HEK293 (cell line): ENCODE measurements at regions not wholly inside any gene's neighbourhood (a gene's known extent, or its start where the extent isn't known, plus 50 kb on each side); places are given as distances from the start of the nearest gene placed in this dataset.
"Not testable (repeated sequence)": the region's sequence is repeated elsewhere in the genome, so short reads cannot be mapped to it uniquely, and the experiment has no call there.

ENCODE experiments used
- CTCF ChIA-PET: fragments of 350-600 bp; formaldehyde crosslinking; extraction: SDS; loops from one replicate; lab custom pipeline; 2021; ENCODE audit warnings: antibody characterized with exemption; lab: Yijun Ruan, JAX
- POLR2A ChIA-PET: fragments of 300-600 bp; formaldehyde crosslinking; extraction: SDS; loops from one replicate; lab custom pipeline; 2020; ENCODE audit warnings: antibody characterized with exemption, inconsistent platforms; lab: Yijun Ruan, JAX
- H3K27ac ChIP-seq: fragments of 200-500 bp; sonication (Bioruptor generic); 2 replicates; pipeline ENCODE4 v1.5.1; 2014; ENCODE audit warnings: low read depth, low read length, control low read depth, inconsistent platforms; ENCODE audit errors: extremely low read depth
- H3K36me3 ChIP-seq, 2 experiments: fragments of 200-500 bp in 1 of 2; sonication (Bioruptor generic) in 1 of 2; 1 replicate in 1 of 2; 2 replicates in 1 of 2; pipeline ENCODE4 v1.5.1; 2014 to 2017; ENCODE audit warnings: inconsistent platforms in 2 of 2, low read length in 2 of 2; ENCODE audit not compliant: control insufficient read depth in 2 of 2, insufficient read depth in 1 of 2
- H3K4me1 ChIP-seq: fragments of 200-500 bp; sonication (Bioruptor generic); 2 replicates; pipeline ENCODE4 v1.5.1; 2014; ENCODE audit warnings: mild to moderate bottlenecking, low read length, inconsistent platforms; ENCODE audit not compliant: control insufficient read depth, insufficient read depth
- H3K4me3 ChIP-seq: 2 replicates; pipeline ENCODE4 v1.5.1; 2011; ENCODE audit warnings: low read depth, mild to moderate bottlenecking, control low read depth, low read length, moderate library complexity
- H3K9me3 ChIP-seq: fragments of 200-500 bp; sonication (Bioruptor generic); 2 replicates; pipeline ENCODE4 v1.5.1; 2014; ENCODE audit warnings: low read depth, low read length, inconsistent platforms; ENCODE audit not compliant: control insufficient read depth, insufficient read depth
- INSM2 ChIP-seq: fragments of 450-650 bp; formaldehyde crosslinking; IDR thresholded peaks from 2 replicates; pipeline ENCODE4 v1.5.1; 2016; ENCODE audit warnings: missing biosample characterization, missing genetic modification characterization
- PRDM2 ChIP-seq: fragments of 450-650 bp; formaldehyde crosslinking; IDR thresholded peaks from 2 replicates; pipeline ENCODE4 v1.5.1; 2016; ENCODE audit warnings: missing biosample characterization, missing genetic modification characterization, borderline replicate concordance
- SETDB1 ChIP-seq: IDR thresholded peaks from one replicate; pipeline ENCODE4 v1.6.1; 2017; ENCODE audit warnings: mild to moderate bottlenecking, low read length, moderate library complexity, mixed read lengths; ENCODE audit not compliant: insufficient read length
- SP7 ChIP-seq: fragments of 450-650 bp; formaldehyde crosslinking; IDR thresholded peaks from 2 replicates; pipeline ENCODE4 v1.5.1; 2016; ENCODE audit warnings: missing biosample characterization, missing genetic modification characterization
- ZBTB17 ChIP-seq: fragments of 450-650 bp; formaldehyde crosslinking; IDR thresholded peaks from 2 replicates; pipeline ENCODE4 v1.5.1; 2016; ENCODE audit warnings: missing biosample characterization, missing genetic modification characterization
- ZBTB26 ChIP-seq: fragments of 450-650 bp; formaldehyde crosslinking; optimal IDR thresholded peaks from 2 replicates; pipeline ENCODE3; 2016; ENCODE audit warnings: missing biosample characterization, mild to moderate bottlenecking, missing genetic modification characterization
- ZFP69B ChIP-seq: fragments of 450-650 bp; formaldehyde crosslinking; IDR thresholded peaks from 2 replicates; pipeline ENCODE4 v1.5.1; 2016; ENCODE audit warnings: missing biosample characterization, missing genetic modification characterization
- ZNF140 ChIP-seq: fragments of 450-650 bp; formaldehyde crosslinking; IDR thresholded peaks from 2 replicates; pipeline ENCODE4 v1.5.1; 2016; ENCODE audit warnings: missing biosample characterization, missing genetic modification characterization
- ZNF169 ChIP-seq: fragments of 450-650 bp; formaldehyde crosslinking; IDR thresholded peaks from 2 replicates; pipeline ENCODE4 v1.5.1; 2016; ENCODE audit warnings: missing biosample characterization, missing genetic modification characterization
- ZNF221 ChIP-seq: fragments of 450-650 bp; formaldehyde crosslinking; IDR thresholded peaks from 2 replicates; pipeline ENCODE4 v1.5.1; 2017; ENCODE audit warnings: missing biosample characterization, missing genetic modification characterization, borderline replicate concordance
- ZNF239 ChIP-seq: fragments of 450-650 bp; formaldehyde crosslinking; IDR thresholded peaks from 2 replicates; pipeline ENCODE4 v1.5.1; 2016; ENCODE audit warnings: missing biosample characterization, missing genetic modification characterization
- ZNF311 ChIP-seq: fragments of 450-650 bp; formaldehyde crosslinking; IDR thresholded peaks from 2 replicates; pipeline ENCODE4 v1.5.1; 2017; ENCODE audit warnings: missing biosample characterization, missing genetic modification characterization, borderline replicate concordance
- ZNF473 ChIP-seq: fragments of 450-650 bp; formaldehyde crosslinking; IDR thresholded peaks from 2 replicates; pipeline ENCODE4 v1.5.1; 2017; ENCODE audit warnings: missing biosample characterization, missing genetic modification characterization
- ZNF658 ChIP-seq: fragments of 450-650 bp; formaldehyde crosslinking; IDR thresholded peaks from 2 replicates; pipeline ENCODE4; 2016; ENCODE audit warnings: missing biosample characterization, missing genetic modification characterization
- ZNF670 ChIP-seq: fragments of 450-650 bp; formaldehyde crosslinking; IDR thresholded peaks from 2 replicates; pipeline ENCODE4 v1.5.1; 2016; ENCODE audit warnings: missing biosample characterization, missing genetic modification characterization, low read depth
- ZNF677 ChIP-seq: fragments of 450-650 bp; IDR thresholded peaks from 2 replicates; pipeline ENCODE4 v1.5.0; 2018; ENCODE audit warnings: missing biosample characterization, mild to moderate bottlenecking, missing genetic modification characterization, moderate library complexity
- ZNF776 ChIP-seq: fragments of 450-650 bp; formaldehyde crosslinking; IDR thresholded peaks from 2 replicates; pipeline ENCODE4 v1.5.0; 2017; ENCODE audit warnings: missing biosample characterization, missing genetic modification characterization, borderline replicate concordance
- ZSCAN5A ChIP-seq: fragments of 450-650 bp; formaldehyde crosslinking; IDR thresholded peaks from 2 replicates; pipeline ENCODE4 v1.5.1; 2016; ENCODE audit warnings: missing biosample characterization, missing genetic modification characterization

- H3K27ac ChIP-seq, H3K4me1 ChIP-seq, H3K36me3 ChIP-seq, H3K9me3 ChIP-seq, H3K4me3 ChIP-seq: not testable (repeated sequence)
- CTCF ChIA-PET: interaction anchor here (0.6 kb wide), 1 partner anchor 23 kb away, joined by 3 read pairs; no protein-coding TSS in a partner anchor
- POLR2A ChIA-PET: interaction anchor here (0.6 kb wide), 1 partner anchor 600 kb away, joined by 4 read pairs; no protein-coding TSS in a partner anchor
Measured at GRCh38 chr2:215245919-215246318, 65.9 kb upstream of the ATIC start.

GRCh38 chr2:215241791-215242305 is 70.0 kb upstream of the ATIC start:
- ChIA-PET CTCF (interaction anchor here (0.6 kb wide), 1 partner anchor 1753 kb away, joined by 3 read pairs; no protein-coding TSS in a partner anchor), POLR2A (no interaction called here)
- no peak overlapping the region for H3K4me3 ChIP-seq
- no peaks in the 10 kb centered on the region for H3K36me3 ChIP-seq
- no peaks in the 10 kb centered on the region for H3K9me3 ChIP-seq
- no peaks in the 10 kb centered on the region for H3K4me1 ChIP-seq
- no peak overlapping the region for H3K27ac ChIP-seq
- no peak for TF ChIP-seq ZNF169 (tag by site-specific recombination)
- no peak for TF ChIP-seq PRDM2 (tag by site-specific recombination)
- no peak for TF ChIP-seq ZFP69B (tag by site-specific recombination)
- TF ChIP-seq ZNF221 (tag by site-specific recombination): no peak
- no peak for TF ChIP-seq ZNF140 (tag by site-specific recombination)
- TF ChIP-seq ZNF311 (tag by site-specific recombination): no peak
- no peak for TF ChIP-seq ZBTB17 (tag by site-specific recombination)
- TF ChIP-seq ZNF670 (tag by site-specific recombination): no peak
- TF ChIP-seq ZSCAN5A (tag by site-specific recombination): no peak
- no peak for TF ChIP-seq ZNF239 (tag by site-specific recombination)
- TF ChIP-seq ZNF658 (tag by site-specific recombination): no peak
- TF ChIP-seq ZNF776: no peak
- no peak for TF ChIP-seq SP7
- TF ChIP-seq ZNF677 (tag by site-specific recombination): no peak
- no peak for TF ChIP-seq SETDB1
- no peak for TF ChIP-seq ZNF473 (tag by site-specific recombination)
- TF ChIP-seq INSM2: no peak
- TF ChIP-seq ZBTB26 (tag by site-specific recombination): no peak
